Activated naive CD4-positive, alpha-beta T cell treated with Interleukin-2 at 50 U/mL for 16 hours (primary cell): ENCODE measurements at regions not wholly inside any gene's neighbourhood (a gene's known extent, or its start where the extent isn't known, plus 50 kb on each side); places are given as distances from the start of the nearest gene placed in this dataset.

Source experiments
- DNase-seq: peaks from one replicate; pipeline ENCODE4 v3.0.0-alpha.2; 2020

- DNase-seq, result no peak
Observed at GRCh38 chr7:68458010-68458908, 1140.0 kb upstream of the AUTS2 start.

GRCh38 chr7:68461430-68461829, 1136.8 kb upstream of the AUTS2 start:
- DNase-seq, result no peak

- no peak for DNase-seq
Observed at GRCh38 chr7:68470836-68471435, 1127.3 kb upstream of the AUTS2 start.

- DNase-seq, result no peak
Observed at GRCh38 chr7:68472688-68473087, 1125.6 kb upstream of the AUTS2 start.

GRCh38 chr7:68474661-68475216, 1123.5 kb upstream of the AUTS2 start:
- no peak for DNase-seq

- no peak for DNase-seq
Observed at GRCh38 chr7:68476966-68477365, 1121.3 kb upstream of the AUTS2 start.

- DNase-seq, result no peak
Observed at GRCh38 chr7:68478326-68478725, 1119.9 kb upstream of the AUTS2 start.

GRCh38 chr7:68482800-68483199, 1115.5 kb upstream of the AUTS2 start:
- no peak for DNase-seq

- no peak for DNase-seq
Observed at GRCh38 chr7:68484731-68485130, 1113.5 kb upstream of the AUTS2 start.

GRCh38 chr7:68485253-68485917, 1112.9 kb upstream of the AUTS2 start:
- no peak for DNase-seq

GRCh38 chr7:68488341-68489060, 1109.8 kb upstream of the AUTS2 start:
- DNase-seq, result no peak

GRCh38 chr7:68491523-68492358, 1106.5 kb upstream of the AUTS2 start:
- DNase-seq, result no peak

- DNase-seq, result no peak
Observed at GRCh38 chr7:68492359-68492690, 1106.0 kb upstream of the AUTS2 start.

GRCh38 chr7:68503400-68503799, 1094.9 kb upstream of the AUTS2 start:
- DNase-seq, result no peak

GRCh38 chr7:68504716-68505115, 1093.6 kb upstream of the AUTS2 start:
- DNase-seq, result no peak

GRCh38 chr7:68505721-68506120, 1092.6 kb upstream of the AUTS2 start:
- no peak for DNase-seq

GRCh38 chr7:68507668-68508067, 1090.6 kb upstream of the AUTS2 start:
- no peak for DNase-seq

GRCh38 chr7:68509054-68509453, 1089.2 kb upstream of the AUTS2 start:
- DNase-seq, result no peak

- no peak for DNase-seq
Observed at GRCh38 chr7:68509603-68510002, 1088.7 kb upstream of the AUTS2 start.

- DNase-seq, result no peak
Observed at GRCh38 chr7:68511281-68511680, 1087.0 kb upstream of the AUTS2 start.

GRCh38 chr7:68512466-68512865, 1085.8 kb upstream of the AUTS2 start:
- DNase-seq, result no peak

GRCh38 chr7:68518060-68518459, 1080.2 kb upstream of the AUTS2 start:
- no peak for DNase-seq
